SH-SY5Y (cell line): ENCODE measurements at regions not wholly inside any gene's neighbourhood (a gene's known extent, or its start where the extent isn't known, plus 50 kb on each side); places are given as distances from the start of the nearest gene placed in this dataset.

ENCODE experiments used
- GATA2 ChIP-seq: IDR thresholded peaks from 2 replicates; pipeline ENCODE4 v1.6.1; 2011; ENCODE audit warnings: mild to moderate bottlenecking, low read depth, low read length
- GATA3 ChIP-seq: IDR thresholded peaks from 2 replicates; pipeline ENCODE4 v1.6.1; 2011; ENCODE audit warnings: low read depth, mild to moderate bottlenecking, low read length, moderate library complexity

GRCh38 chr7:24197852-24198251 is 86.1 kb upstream of the NPY start:
- TF ChIP-seq GATA2 = no peak
- no peak for TF ChIP-seq GATA3
